ENCODE measurements at regions not wholly inside any gene's neighbourhood (a gene's known extent, or its start where the extent isn't known, plus 50 kb on each side); places are given as distances from the start of the nearest gene placed in this dataset.

DNA sequence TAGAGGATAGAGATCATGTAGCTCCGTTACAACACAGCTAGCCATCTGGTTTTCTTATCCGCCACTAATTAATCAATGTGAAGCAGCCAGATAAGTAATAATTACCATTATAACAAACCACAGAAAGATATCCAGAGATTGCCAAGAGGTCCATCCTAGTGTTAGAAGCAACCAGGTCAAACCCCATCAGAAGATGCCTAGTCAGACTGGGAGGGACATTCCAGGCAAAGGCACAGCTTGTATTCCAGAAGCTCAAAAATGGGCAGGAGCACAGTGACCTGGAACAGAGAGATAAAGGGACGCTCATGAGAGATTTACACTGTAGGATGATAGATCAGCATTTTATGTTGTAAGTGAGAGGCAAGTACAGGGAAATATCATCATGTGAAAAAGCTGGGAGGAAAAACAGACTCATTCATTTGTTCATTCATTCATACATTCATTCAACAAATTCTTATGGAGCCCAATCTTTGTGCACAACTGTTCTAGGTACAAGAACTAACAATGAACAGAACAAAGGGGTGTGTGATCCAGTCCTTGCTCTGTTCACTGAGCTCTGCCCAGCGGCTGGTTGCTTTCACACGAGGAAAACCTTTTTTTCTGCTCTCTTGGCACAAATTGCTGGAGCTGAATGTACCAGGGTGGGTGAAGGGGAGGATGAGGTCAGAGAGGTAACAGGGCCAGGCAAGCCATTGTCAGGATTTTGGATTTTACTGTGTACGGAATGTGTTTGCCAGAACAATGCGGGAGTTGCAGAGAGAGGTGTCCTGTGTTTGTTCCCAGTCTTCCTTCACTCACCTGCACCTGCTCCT lies 240.8 kb upstream of the FGGY start:
- no peak for TF ChIP-seq POLR2A (IDR thresholded peaks at IDR 0.05)
- TF ChIP-seq, protein P1, sequence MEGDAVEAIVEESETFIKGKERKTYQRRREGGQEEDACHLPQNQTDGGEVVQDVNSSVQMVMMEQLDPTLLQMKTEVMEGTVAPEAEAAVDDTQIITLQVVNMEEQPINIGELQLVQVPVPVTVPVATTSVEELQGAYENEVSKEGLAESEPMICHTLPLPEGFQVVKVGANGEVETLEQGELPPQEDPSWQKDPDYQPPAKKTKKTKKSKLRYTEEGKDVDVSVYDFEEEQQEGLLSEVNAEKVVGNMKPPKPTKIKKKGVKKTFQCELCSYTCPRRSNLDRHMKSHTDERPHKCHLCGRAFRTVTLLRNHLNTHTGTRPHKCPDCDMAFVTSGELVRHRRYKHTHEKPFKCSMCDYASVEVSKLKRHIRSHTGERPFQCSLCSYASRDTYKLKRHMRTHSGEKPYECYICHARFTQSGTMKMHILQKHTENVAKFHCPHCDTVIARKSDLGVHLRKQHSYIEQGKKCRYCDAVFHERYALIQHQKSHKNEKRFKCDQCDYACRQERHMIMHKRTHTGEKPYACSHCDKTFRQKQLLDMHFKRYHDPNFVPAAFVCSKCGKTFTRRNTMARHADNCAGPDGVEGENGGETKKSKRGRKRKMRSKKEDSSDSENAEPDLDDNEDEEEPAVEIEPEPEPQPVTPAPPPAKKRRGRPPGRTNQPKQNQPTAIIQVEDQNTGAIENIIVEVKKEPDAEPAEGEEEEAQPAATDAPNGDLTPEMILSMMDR (IDR thresholded peaks at IDR 0.05): no peak
